Endothelial cell of umbilical vein (primary cell): ENCODE measurements at regions not wholly inside any gene's neighbourhood (a gene's known extent, or its start where the extent isn't known, plus 50 kb on each side); places are given as distances from the start of the nearest gene placed in this dataset.

Experiments used
- BruUV-seq: library from RNA; stranded (reverse); fragments of 400-500 nt; replicated peaks from 2 replicates; lab custom pipeline; 2021; lab: Mats Ljungman, UMichigan
- CTCF ChIA-PET: fragments of 300-600, 350-600 bp; sonication (Branson Sonifier 250); formaldehyde crosslinking; loops from one replicate; lab custom pipeline; 2021; ENCODE audit warnings: antibody characterized with exemption, inconsistent platforms; lab: Charles Lee
- POLR2A ChIA-PET: fragments of 300-600, 350-600 bp; sonication (Branson Sonifier 250); formaldehyde crosslinking; loops from one replicate; lab custom pipeline; 2021; ENCODE audit warnings: antibody characterized with exemption, inconsistent platforms; lab: Charles Lee
- DNase-seq: peaks from one replicate; pipeline ENCODE4 v3.0.0-alpha.2; 2011; ENCODE audit warnings: low read depth, low spot score
- FAIRE-seq: peaks from 2 replicates; lab custom pipeline; 2011; peaks lifted over from hg19 to GRCh38; lab: Jason Lieb, UNC
- H2AFZ ChIP-seq: 2 replicates; pipeline ENCODE4 v1.6.0; 2012; ENCODE audit warnings: low read depth, low read length, control low read depth, inconsistent platforms
- H3K27ac ChIP-seq: 2 replicates; pipeline ENCODE4 v1.5.1; 2011; ENCODE audit warnings: low read depth, mild to moderate bottlenecking, control low read depth, low read length, moderate library complexity; ENCODE audit not compliant: insufficient read depth
- H3K27me3 ChIP-seq, 2 experiments: 2 replicates each; pipeline versions ENCODE4 v1.6.0 to v1.6.1; 2011; ENCODE audit warnings: low read length in 2 of 2, mixed read lengths in 1 of 2; ENCODE audit not compliant: control insufficient read depth in 2 of 2, insufficient read depth in 2 of 2
- H3K36me3 ChIP-seq, 2 experiments: 2 replicates in 1 of 2; 3 replicates in 1 of 2; pipeline ENCODE4 v1.5.1; 2011; ENCODE audit warnings: low read length in 2 of 2, mild to moderate bottlenecking in 1 of 2, moderate library complexity in 1 of 2; ENCODE audit not compliant: control insufficient read depth in 2 of 2, insufficient read depth in 2 of 2; ENCODE audit errors: extremely low read depth in 1 of 2
- H3K4me1 ChIP-seq: 3 replicates; pipeline ENCODE4 v1.5.1; 2011; ENCODE audit warnings: mild to moderate bottlenecking, low read length; ENCODE audit not compliant: control insufficient read depth, insufficient read depth; ENCODE audit errors: extremely low read depth
- H3K4me2 ChIP-seq: 2 replicates; pipeline ENCODE4 v1.6.1; 2011; ENCODE audit warnings: low read length, control low read depth, mixed read lengths; ENCODE audit not compliant: insufficient read depth
- H3K4me3 ChIP-seq, 3 experiments: fragments of 200-600 bp in 1 of 3; sonication (generic), shearing (Covaris generic) in 1 of 3; replicated peaks in 1 of 3; 2 replicates each; pipeline ENCODE4 v1.5.1; 2011 to 2016; ENCODE audit warnings: control low read depth in 3 of 3, low read length in 3 of 3, mild to moderate bottlenecking in 2 of 3, inconsistent platforms in 1 of 3, low read depth in 1 of 3, moderate library complexity in 1 of 3; ENCODE audit not compliant: insufficient read depth in 1 of 3
- H3K79me2 ChIP-seq: 2 replicates; pipeline ENCODE4 v1.6.0; 2012; ENCODE audit warnings: low read length, inconsistent platforms; ENCODE audit not compliant: control insufficient read depth, insufficient read depth
- H3K9ac ChIP-seq: replicated peaks from 2 replicates; pipeline ENCODE3; 2011; ENCODE audit warnings: low read length, control low read depth; ENCODE audit not compliant: insufficient read depth; ENCODE audit errors: extremely low read depth
- H3K9me1 ChIP-seq: replicated peaks from 3 replicates; pipeline ENCODE4 v1.6.0; 2011; ENCODE audit warnings: mild to moderate bottlenecking, low read length; ENCODE audit not compliant: control insufficient read depth, insufficient read depth; ENCODE audit errors: extremely low read depth
- H3K9me3 ChIP-seq: replicated peaks from 2 replicates; pipeline ENCODE4 v1.5.1; 2012; ENCODE audit warnings: low read length, inconsistent platforms; ENCODE audit not compliant: control insufficient read depth, insufficient read depth
- H4K20me1 ChIP-seq: replicated peaks from 2 replicates; pipeline ENCODE3; 2011; ENCODE audit warnings: mild to moderate bottlenecking, low read length; ENCODE audit not compliant: control insufficient read depth, insufficient read depth; ENCODE audit errors: extremely low read depth
- EZH2 ChIP-seq: IDR thresholded peaks from 2 replicates; pipeline ENCODE4 v1.6.1; 2012; ENCODE audit warnings: borderline replicate concordance, low read depth, mild to moderate bottlenecking, moderate library complexity, low read length, inconsistent platforms; ENCODE audit not compliant: severe bottlenecking
- GATA2 ChIP-seq: IDR thresholded peaks from 2 replicates; pipeline ENCODE4 v1.7.0; 2011; ENCODE audit warnings: low read depth, mild to moderate bottlenecking, moderate library complexity, mixed read lengths, low read length; ENCODE audit not compliant: insufficient read length, insufficient read depth
- JUN ChIP-seq: IDR thresholded peaks from 2 replicates; pipeline ENCODE4 v1.6.1; 2011; ENCODE audit warnings: borderline replicate concordance, low read depth; ENCODE audit not compliant: insufficient read length, insufficient read depth
- POLR2A ChIP-seq: IDR thresholded peaks from 2 replicates; pipeline ENCODE4 v1.6.1; 2012; ENCODE audit warnings: low read depth, mild to moderate bottlenecking, control low read depth, low read length
- dilution Hi-C: fragments of 300-500 bp; cut with MboI; formaldehyde crosslinking; loops from one replicate; pipeline ENCODE4 v1.15.0; 2019; ENCODE audit warnings: low sequenced_read_pairs; ENCODE audit not compliant: extremely low pct_ligation_motif_present
- intact Hi-C: fragments of 100-400 bp; cut with micrococcal nuclease; formaldehyde crosslinking; loops from one replicate; pipeline ENCODE4 v1.10.0; 2022
- TF ChIP-seq, protein P1 (sequence below), 2 donors: IDR thresholded peaks; 1 replicate in 1 of 2; 2 replicates in 1 of 2; pipeline ENCODE4 v1.5.1; 2011; ENCODE audit warnings: low read length in 2 of 2, mild to moderate bottlenecking in 2 of 2, moderate library complexity in 2 of 2, control low read depth in 1 of 2, inconsistent platforms in 1 of 2, low read depth in 1 of 2; ENCODE audit not compliant: insufficient read depth in 1 of 2; ENCODE audit errors: extremely low read depth in 1 of 2
- TF ChIP-seq, protein P2 (sequence below): IDR thresholded peaks from 2 replicates; pipeline ENCODE4 v1.6.1; 2011; ENCODE audit not compliant: insufficient read depth, insufficient read length

DNA sequence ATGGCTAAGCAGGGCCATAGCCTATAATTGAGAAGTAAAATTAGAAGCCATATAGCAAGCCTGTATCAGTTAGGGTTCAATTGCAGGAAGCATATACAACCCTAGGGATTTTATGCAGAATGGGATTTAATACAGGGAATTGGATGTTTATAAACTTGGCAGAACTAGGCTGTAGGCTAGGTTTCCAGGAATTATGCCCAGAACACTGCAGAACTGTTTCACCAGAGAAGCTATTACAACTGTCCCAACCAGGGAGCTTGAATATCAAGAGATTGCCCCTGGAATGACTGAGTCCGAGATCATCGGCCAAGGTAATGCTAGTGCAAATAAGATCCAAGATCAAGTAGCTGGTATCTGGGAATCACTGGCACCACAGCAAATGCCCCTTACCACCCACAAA, 64.0 kb downstream of the PRR15 start:
- ChIA-PET POLR2A (no interaction called here), CTCF (interaction anchor here (1.1 to 1.5 kb wide), 2 partner anchors 9 to 11 kb away, joined by 3 to 5 read pairs; no protein-coding TSS in a partner anchor)
- dilution Hi-C loops = no loop called here
- Histone ChIP-seq H3K4me2 (no peak overlapping the region), H3K27me3 (no peaks in the 10 kb centered on the region), H3K9ac (no peak overlapping the region), H2AFZ (no peak overlapping the region), H3K9me1 (no peaks in the 10 kb centered on the region), H3K79me2 (no peaks in the 10 kb centered on the region), H3K4me3 (no peak overlapping the region), H3K27ac (no peak overlapping the region), H3K4me1 (no peaks in the 10 kb centered on the region), H4K20me1 (no peaks in the 10 kb centered on the region), H3K36me3 (no peaks in the 10 kb centered on the region), H3K9me3 (no peaks in the 10 kb centered on the region)
- no peak for DNase-seq
- no TSS peak for BruUV-seq
- intact Hi-C loops = no loop called here
- FAIRE-seq = no peak
- TF ChIP-seq EZH2 (no peak), POLR2A (no peak), GATA2 (no peak), JUN (no peak)
- TF ChIP-seq, protein P1, sequence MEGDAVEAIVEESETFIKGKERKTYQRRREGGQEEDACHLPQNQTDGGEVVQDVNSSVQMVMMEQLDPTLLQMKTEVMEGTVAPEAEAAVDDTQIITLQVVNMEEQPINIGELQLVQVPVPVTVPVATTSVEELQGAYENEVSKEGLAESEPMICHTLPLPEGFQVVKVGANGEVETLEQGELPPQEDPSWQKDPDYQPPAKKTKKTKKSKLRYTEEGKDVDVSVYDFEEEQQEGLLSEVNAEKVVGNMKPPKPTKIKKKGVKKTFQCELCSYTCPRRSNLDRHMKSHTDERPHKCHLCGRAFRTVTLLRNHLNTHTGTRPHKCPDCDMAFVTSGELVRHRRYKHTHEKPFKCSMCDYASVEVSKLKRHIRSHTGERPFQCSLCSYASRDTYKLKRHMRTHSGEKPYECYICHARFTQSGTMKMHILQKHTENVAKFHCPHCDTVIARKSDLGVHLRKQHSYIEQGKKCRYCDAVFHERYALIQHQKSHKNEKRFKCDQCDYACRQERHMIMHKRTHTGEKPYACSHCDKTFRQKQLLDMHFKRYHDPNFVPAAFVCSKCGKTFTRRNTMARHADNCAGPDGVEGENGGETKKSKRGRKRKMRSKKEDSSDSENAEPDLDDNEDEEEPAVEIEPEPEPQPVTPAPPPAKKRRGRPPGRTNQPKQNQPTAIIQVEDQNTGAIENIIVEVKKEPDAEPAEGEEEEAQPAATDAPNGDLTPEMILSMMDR (IDR thresholded peaks at IDR 0.05; ENCODE audit: extremely low read depth in 1 of 2, insufficient read depth in 1 of 2, low read depth in 1 of 2, low read length in 2 of 2) = no peak
- TF ChIP-seq, protein P2, sequence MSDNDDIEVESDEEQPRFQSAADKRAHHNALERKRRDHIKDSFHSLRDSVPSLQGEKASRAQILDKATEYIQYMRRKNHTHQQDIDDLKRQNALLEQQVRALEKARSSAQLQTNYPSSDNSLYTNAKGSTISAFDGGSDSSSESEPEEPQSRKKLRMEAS = no peak

DNA sequence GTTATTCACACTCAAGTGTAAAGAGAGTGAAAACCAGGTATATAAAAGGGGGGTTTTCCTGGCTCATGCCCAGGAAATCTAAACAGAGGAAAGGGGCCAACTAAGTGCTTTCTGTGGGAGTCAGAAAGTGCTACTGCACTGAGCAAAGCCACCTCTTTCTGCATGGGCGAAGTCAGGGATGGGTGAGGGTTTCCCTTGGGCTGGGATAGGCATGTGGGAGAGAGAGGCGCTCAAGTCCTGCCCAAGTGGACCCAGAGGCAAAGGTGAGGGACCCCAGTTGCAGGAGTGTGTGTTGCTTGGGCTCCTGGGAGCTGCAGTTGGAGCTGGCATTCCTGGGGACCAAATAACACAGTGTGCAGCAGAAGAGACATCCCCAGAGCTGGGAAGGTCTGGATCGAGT, 65.9 kb downstream of the PRR15 start:
- H3K4me2 ChIP-seq = no peak overlapping the region
- H3K79me2 ChIP-seq = no peaks in the 10 kb centered on the region
- no TSS peak for BruUV-seq
- DNase-seq (no peak), FAIRE-seq (no peak)
- dilution Hi-C loops = no loop called here
- POLR2A ChIA-PET = no interaction called here
- intact Hi-C loops = no loop called here
- no peaks in the 10 kb centered on the region for H3K9me1 ChIP-seq
- no peaks in the 10 kb centered on the region for H3K27me3 ChIP-seq
- no peak overlapping the region for H3K27ac ChIP-seq
- TF ChIP-seq GATA2 = no peak
- H3K4me3 ChIP-seq = no peak overlapping the region
- no peak overlapping the region for H2AFZ ChIP-seq
- H4K20me1 ChIP-seq = no peaks in the 10 kb centered on the region
- H3K4me1 ChIP-seq = no peaks in the 10 kb centered on the region
- H3K9ac ChIP-seq = no peak overlapping the region
- H3K9me3 ChIP-seq = no peaks in the 10 kb centered on the region
- no peaks in the 10 kb centered on the region for H3K36me3 ChIP-seq
- CTCF ChIA-PET = no interaction called here
